ENCODE measurements at regions not wholly inside any gene's neighbourhood (a gene's known extent, or its start where the extent isn't known, plus 50 kb on each side); places are given as distances from the start of the nearest gene placed in this dataset.
"Not testable (repeated sequence)": the region's sequence is repeated elsewhere in the genome, so short reads cannot be mapped to it uniquely, and the experiment has no call there.

- DNase-seq: no peak
Measured at GRCh38 chr1:78298349-78298748, 192.4 kb upstream of the PTGFR start.

- no peak for DNase-seq
Measured at GRCh38 chr1:78301141-78301540, 189.6 kb upstream of the PTGFR start.

GRCh38 chr1:78303620-78304019, 187.2 kb upstream of the PTGFR start:
- peak; percentile 92 for DNase-seq

- DNase-seq: no peak
Measured at GRCh38 chr1:78304341-78304740, 186.4 kb upstream of the PTGFR start.

GRCh38 chr1:78304761-78305160, 186.0 kb upstream of the PTGFR start:
- DNase-seq: no peak

GRCh38 chr1:78310261-78310660, 180.5 kb upstream of the PTGFR start:
- DNase-seq: not testable (repeated sequence)

- peak; percentile 80 for DNase-seq
Measured at GRCh38 chr1:78318011-78318410, 172.8 kb upstream of the PTGFR start.

GRCh38 chr1:78319603-78320002, 171.2 kb upstream of the PTGFR start:
- no peak for DNase-seq

- DNase-seq: peak; percentile 47
Measured at GRCh38 chr1:78322928-78323680, 167.7 kb upstream of the PTGFR start.

GRCh38 chr1:78325293-78325692, 165.5 kb upstream of the PTGFR start:
- DNase-seq: no peak

GRCh38 chr1:78329475-78329874, 161.3 kb upstream of the PTGFR start:
- no peak for DNase-seq

GRCh38 chr1:78331799-78332198, 159.0 kb upstream of the PTGFR start:
- DNase-seq: no peak

GRCh38 chr1:78333502-78333901, 157.3 kb upstream of the PTGFR start:
- peak; percentile 46 for DNase-seq

- no peak for DNase-seq
Measured at GRCh38 chr1:78334114-78334513, 156.7 kb upstream of the PTGFR start.

GRCh38 chr1:78334952-78335351, 155.8 kb upstream of the PTGFR start:
- no peak for DNase-seq

- not testable (repeated sequence) for DNase-seq
Measured at GRCh38 chr1:78336751-78337150, 154.0 kb upstream of the PTGFR start.

- DNase-seq: peak; percentile 83
Measured at GRCh38 chr1:78339490-78339889, 151.3 kb upstream of the PTGFR start.

GRCh38 chr1:78340006-78340405, 150.8 kb upstream of the PTGFR start:
- peak; percentile 86 for DNase-seq

GRCh38 chr1:78348496-78349284, 142.1 kb upstream of the PTGFR start:
- DNase-seq: peak; percentile 72

- no peak for DNase-seq
Measured at GRCh38 chr1:78351551-78352216, 139.1 kb upstream of the PTGFR start.

- peak; percentile 65 for DNase-seq
Measured at GRCh38 chr1:78355656-78356055, 135.1 kb upstream of the PTGFR start.

- no peak for DNase-seq
Measured at GRCh38 chr1:78358165-78358564, 132.6 kb upstream of the PTGFR start.

GRCh38 chr1:78359666-78360065, 131.1 kb upstream of the PTGFR start:
- no peak for DNase-seq

- no peak for DNase-seq
Measured at GRCh38 chr1:78360584-78360983, 130.2 kb upstream of the PTGFR start.

Measured in fibroblast of upper back skin (primary cell).